ENCODE measurements at regions not wholly inside any gene's neighbourhood (a gene's known extent, or its start where the extent isn't known, plus 50 kb on each side); places are given as distances from the start of the nearest gene placed in this dataset.
"Not testable (repeated sequence)": the region's sequence is repeated elsewhere in the genome, so short reads cannot be mapped to it uniquely, and the experiment has no call there.

- DNase-seq (no peak), ATAC-seq (no peak)
Measured at GRCh38 chr11:119586181-119586580, 142.8 kb downstream of the NECTIN1 start.

DNA sequence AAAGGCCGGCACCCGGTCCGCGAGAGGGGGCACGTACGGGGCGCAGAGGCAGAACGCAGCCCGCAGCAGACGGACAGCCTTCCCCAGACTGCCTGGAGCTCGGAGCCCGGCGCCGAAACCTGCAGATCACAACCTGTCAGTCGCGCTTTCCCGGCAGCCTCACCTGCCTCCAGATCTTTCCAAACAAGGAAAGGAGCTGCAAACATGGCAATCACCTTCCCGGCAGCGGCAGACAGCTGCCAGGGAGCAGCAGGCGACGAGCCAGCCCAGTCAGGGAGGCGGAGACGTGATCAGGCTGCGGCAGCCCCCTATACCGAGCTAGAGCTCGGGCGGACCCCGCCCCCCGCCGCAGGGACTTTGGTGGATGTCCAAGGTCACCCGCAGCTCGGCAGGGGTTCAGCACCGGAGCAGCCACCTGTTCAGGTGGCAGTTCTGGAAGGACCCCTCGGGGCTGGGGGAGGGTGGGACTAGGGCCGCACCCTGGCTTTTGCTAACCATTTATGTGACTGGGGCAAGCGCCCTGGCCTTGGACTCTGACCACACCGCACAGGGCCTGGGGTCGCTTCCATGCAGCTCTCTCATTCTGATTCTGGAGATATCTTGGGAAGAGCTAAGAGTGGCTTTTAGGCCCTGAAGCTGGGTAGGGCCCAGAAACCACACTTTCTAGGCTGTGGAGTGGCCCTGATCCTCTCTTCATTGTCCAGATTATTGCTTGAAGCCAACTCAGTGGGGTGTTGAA is 143.8 kb downstream of the NECTIN1 start:
- no peak for DNase-seq
- no peak for ATAC-seq

GRCh38 chr11:119584193-119585042 is 144.6 kb downstream of the NECTIN1 start:
- ATAC-seq (peak; percentile 32), DNase-seq (peak; percentile 7)

DNA sequence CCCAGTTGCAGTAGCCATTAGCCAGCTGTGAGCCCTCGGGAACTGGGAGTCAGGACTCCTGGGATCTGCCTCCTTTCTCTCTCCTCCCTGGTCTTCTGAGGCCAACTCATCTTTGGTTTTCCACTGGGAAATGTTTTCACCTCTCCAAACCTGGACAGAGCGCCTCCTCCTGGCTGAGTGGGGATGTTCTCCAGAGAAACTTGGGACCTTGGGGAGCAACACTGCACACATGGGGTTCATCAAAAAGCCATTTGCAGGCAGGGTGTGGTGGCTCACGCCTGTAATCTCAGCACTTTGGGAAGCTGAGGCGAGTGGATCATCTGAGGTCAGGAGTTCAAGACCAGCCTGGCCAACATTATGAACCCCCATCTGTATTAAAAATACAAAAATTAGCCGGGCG is 145.4 kb downstream of the NECTIN1 start:
- ATAC-seq, result no peak
- no peak for DNase-seq

- not testable (repeated sequence) for ATAC-seq, DNase-seq
Measured at GRCh38 chr11:119581396-119581795, 147.6 kb downstream of the NECTIN1 start.

DNA sequence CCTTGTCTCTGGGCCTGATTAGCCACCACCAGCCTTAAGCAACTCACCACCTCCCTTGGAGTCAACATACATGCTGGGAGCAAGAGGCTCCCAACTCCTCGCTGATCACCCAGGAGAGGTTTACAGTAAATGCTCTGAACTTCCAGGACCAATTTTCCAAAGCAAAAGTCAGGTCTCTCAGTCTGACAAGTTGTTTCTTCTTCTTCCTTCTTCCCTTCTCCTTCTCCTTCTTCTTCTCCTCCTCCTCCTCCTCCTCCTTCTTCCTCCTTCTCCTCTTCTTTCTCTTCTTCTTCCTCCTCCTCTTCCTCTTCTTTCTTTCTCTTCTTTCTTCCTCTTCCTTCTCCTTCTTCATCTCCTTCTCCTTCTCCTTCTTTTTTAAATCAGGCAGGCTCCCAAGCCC is 148.2 kb downstream of the NECTIN1 start:
- DNase-seq, result no peak

GRCh38 chr11:119580081-119580480 is 148.9 kb downstream of the NECTIN1 start:
- ATAC-seq (no peak), DNase-seq (no peak)

More for the DNA sequence above, 148.2 kb downstream of the NECTIN1 start:
- no peak for ATAC-seq

DNA sequence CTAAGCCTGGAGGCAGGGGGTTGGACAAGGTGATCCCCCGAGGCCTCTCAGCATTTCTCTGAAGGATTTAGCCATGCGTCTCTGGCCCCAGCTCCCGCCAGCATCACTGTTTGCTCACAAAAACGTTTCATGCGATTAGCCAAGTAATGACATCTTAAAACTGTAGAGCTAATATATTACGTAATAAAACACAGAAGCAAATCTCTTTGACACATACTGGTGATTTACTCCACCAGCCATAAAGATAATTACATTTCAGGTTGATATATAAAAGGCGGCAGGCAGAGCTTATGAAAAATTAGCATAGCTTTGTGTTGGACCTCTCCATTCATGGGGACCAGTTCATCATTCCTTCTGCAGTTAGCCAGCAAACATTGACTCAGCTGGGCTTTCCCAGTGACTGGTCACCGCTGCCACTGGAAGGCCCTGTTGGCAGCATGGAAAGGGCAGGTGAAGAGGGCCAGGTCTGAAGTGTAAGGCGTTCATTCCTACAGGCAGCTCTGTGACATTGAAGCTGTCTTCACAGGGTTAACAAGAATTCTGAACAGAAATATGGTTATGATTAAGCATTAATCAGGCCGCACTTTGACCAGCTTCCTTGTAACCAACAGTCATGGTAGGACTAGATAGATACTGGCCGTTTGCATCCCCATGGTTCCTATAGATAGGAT is 150.3 kb downstream of the NECTIN1 start:
- DNase-seq, result no peak
- no peak for ATAC-seq

- no peak for DNase-seq
- no peak for ATAC-seq
Measured at GRCh38 chr11:119573858-119574257, 150.9 kb upstream of the THY1 start.

DNA sequence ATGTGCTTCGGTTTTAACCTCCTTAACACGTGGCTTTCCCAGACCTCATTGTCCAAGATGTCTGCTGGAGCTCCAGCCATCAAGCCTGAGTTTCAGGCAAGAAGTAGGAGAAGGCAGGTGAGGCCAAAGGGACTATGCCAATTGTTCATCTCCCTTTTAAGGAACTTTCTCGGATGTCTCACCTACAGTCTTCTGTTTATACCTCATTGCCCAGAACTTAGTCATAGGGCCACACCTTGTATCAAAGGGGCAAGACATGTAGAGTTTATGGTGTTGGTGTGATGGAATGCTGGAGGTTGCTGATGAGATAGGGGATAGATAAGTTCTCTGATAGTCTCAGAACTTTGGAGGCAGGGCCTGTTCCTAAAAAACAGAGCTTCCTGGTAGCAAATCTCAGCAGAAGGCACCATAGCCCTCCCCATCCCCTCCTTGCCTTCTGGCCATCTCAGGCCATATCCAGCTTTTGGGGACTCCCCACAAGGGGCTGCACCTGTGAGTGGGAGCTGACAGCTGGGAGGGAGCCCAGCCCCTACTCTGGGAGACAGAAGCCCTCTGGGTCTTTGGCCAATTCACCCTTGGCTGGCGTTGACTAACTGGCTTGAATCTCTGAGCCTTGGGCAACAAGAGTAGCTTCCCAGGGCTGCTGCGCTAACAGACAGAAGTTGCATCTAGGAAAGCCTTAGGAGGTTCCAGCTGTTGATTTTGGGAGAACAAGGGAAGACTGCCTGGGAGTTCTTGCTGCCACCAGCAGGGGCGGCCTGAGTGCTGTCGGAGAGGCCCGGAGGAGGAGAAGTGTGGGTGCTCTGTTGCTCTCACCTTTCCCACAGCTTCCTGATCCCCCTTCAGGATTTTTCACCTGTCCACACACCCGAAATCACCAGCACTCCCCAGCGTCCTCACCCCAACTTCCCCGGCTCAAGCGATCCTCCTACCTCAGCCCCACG is 149.8 kb upstream of the THY1 start:
- ATAC-seq, result no peak
- no peak for DNase-seq

DNA sequence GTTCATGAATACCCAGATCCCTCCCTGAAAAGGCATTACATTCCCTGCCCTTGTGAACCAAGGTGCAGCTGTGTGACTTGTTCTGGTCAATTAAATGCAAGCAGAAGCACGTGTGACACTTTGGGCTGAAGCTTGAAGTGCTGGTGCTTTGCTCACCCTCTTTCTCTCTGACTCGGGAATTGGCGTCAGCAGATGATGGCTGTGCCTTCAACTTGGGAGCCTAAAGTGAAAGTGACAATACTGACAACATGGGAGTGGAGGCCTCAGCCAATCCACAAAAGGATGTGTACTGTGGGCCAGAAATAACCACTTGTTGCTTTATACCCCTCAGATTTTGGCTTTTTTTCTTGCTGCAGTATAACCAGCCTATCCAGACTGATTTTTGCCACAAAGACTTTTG is 148.3 kb upstream of the THY1 start:
- DNase-seq, result no peak
- no peak for ATAC-seq

- DNase-seq, result no peak
- no peak for ATAC-seq
Measured at GRCh38 chr11:119567688-119568582, 145.0 kb upstream of the THY1 start.

DNA sequence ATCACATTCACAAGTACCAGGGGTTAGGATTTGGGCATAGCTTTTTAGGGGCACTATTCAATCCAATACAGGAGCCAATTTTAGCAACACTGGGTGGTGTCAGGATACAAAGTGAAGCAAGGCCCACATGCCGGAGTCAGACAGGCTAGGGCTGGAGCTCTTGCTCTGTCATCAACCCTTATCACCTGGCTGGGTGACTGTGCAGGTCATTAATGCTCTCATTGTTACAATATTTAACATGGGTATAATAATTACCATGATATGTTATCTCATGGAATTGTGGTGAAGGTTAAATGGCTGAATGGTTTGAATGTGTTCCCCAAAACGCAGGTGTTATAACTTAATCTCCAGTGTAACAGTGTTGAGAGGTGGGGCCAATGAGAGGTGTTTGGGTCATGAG is 143.3 kb upstream of the THY1 start:
- DNase-seq (no peak), ATAC-seq (no peak)

- not testable (repeated sequence) for DNase-seq, ATAC-seq
Measured at GRCh38 chr11:119565693-119566092, 142.7 kb upstream of the THY1 start.

DNA sequence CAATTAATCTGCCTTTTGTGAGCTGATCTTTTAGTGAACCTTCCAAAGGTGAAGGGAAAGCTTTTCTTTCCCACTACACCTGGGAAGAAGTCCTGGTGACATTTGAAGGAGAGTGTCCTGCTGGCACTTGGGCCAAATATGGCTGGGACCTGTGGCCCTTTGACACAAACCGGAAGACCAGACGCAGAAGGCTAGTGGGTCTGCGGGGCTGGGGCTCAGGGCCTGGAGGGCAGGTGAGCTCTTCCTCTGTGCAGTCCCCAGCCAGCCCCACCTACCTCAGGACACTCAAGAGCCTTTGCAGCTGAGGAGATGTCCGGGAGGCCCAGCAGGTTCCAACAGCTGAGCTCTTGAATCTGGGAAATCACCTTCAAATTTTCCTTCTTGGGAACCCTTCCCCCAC is 138.0 kb upstream of the THY1 start:
- DNase-seq (no peak), ATAC-seq (no peak)

GRCh38 chr11:119560291-119560690 is 137.3 kb upstream of the THY1 start:
- ATAC-seq (no peak), DNase-seq (no peak)

GRCh38 chr11:119552106-119552485 is 129.1 kb upstream of the THY1 start:
- ATAC-seq (no peak), DNase-seq (no peak)

DNA sequence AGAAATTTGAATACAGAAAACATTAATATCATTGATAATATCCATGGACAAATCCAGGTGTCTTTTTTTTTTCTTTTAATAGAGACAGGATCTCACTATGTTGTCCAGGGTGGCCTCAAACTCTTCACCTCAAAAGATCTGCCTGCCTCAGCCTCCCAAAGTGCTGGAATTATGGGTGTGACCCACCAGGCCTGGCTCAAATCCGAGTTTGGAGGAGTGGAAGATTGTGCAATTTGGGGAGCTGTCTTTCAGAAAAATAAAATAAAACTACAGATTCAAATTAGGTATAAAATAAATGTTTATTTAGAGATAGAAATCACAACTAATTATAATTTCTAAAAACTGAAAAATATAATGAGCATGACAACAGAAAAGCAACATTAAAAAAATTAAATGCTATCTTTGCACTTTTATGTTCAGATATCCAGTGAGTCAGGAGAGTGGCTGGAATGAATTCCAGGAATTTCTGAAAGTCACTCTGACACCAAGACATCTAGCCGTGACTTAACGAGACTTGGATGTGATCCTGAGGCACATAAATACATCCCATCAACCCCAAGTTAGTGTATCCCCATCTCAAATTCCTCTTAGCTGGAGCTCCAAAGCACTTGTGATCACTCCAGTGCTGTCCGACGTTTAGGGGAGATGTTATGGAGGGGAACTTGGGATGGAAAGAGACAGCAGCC is 128.6 kb upstream of the THY1 start:
- DNase-seq (no peak), ATAC-seq (no peak)

GRCh38 chr11:119550053-119550752 is 127.2 kb upstream of the THY1 start:
- no peak for ATAC-seq
- DNase-seq, result no peak

DNA sequence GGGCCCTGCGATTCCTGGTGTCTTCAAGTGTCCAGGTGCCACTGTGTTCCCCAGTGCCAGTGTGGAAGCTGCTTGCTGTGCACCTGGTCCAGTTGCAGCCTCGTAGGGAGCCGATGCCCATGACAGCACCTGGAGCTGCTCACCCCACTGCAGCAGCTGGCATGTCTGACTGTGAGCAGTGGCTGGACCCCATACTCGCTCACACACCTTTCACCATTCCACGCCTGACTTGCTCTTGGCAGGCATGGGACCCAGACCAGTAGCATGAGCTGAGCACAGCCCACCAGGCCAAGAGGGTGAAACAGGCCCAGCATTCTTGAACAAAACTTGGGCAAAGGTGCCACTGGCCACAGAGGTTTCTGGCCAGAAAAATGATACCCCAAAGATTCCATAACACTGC is 124.5 kb upstream of the THY1 start:
- no peak for DNase-seq

More for the DNA sequence above, 124.5 kb upstream of the THY1 start:
- ATAC-seq, result no peak
